HG03066 (cell line): ENCODE measurements at regions not wholly inside any gene's neighbourhood (a gene's known extent, or its start where the extent isn't known, plus 50 kb on each side); places are given as distances from the start of the nearest gene placed in this dataset.
A peak's percentile ranks its signal among the peaks of the same experiment; 100 is the strongest.

Source experiments
- ATAC-seq: cut with Tn5 transposase; IDR thresholded peaks from one replicate; pipeline ENCODE4 v1.9.1; 2021; ENCODE audit warnings: low read depth; ENCODE audit not compliant: unreplicated experiment

DNA sequence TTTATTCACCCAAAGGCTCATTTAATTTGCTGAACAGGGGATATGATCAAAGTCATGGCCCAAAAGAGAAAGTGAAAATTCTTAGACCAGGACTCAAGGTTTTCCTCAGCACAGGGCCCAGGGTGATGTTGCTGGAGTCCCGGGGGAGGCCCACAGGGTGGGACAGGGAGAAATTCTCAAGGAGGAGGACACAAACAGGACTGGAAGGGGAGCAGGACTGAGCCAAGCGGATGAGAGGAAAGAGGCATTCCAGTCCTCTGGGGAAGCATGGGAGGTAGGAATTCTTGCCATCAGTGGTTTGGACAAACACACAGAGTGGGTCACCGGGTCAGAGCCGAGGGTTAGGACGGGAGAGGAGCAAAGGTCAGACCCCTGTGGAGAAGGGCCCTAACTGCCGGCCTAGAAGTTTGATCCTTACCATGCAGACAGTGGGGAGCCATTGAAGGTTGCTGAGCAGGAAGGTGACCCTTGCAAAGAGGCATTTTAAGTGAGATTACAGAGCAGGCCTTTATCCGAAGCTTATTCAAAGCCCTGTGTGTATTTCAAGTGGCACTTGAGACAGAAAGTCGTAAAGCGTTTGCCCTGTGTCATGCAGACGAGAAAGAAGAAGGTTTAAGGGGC lies 68.4 kb upstream of the PTGR2 start:
- no peak for ATAC-seq

DNA sequence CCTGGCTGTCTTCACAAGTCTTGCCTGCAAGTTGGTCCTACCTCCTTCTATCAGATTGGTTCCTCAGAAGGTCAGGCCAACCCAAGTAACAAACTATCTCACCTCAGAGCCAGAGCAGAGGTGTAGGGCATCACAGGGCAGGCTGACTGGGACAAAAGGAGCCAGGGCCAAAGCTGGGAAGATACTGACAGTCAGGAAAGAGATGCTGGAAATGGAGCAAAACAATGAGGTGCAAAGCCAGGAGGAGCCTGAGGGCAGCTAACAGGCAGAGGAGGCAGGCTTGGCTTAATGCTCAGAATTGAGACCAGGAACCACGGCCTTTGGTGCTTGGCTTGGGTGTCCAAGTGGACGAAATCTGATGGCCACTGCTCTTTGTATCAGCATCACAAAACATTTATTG lies 68.4 kb upstream of the PNMA1 start:
- ATAC-seq, result no peak

GRCh38 chr14:73780896-73781295 lies 66.7 kb upstream of the PNMA1 start:
- no peak for ATAC-seq

- ATAC-seq, result no peak
Measured at GRCh38 chr14:73780391-73780790, 66.2 kb upstream of the PNMA1 start.

DNA sequence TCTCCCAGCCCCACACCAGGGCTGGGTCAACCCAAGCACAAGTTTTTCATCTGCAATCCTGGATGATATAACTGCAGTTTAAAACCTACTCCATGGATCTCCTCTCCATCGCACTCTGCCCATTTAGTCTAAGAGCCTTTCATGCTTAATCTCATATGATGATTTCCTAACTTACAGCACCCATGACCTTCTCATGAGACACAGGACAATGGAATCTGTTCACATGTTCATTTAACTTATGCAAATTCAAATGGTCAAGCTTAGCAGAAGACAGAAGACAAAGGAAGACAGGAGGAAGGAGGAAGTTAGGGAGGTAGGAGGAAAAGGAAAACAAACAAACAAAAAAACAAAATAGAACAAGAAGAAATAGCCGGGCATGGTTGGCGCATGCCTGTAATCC lies 64.6 kb upstream of the PNMA1 start:
- no peak for ATAC-seq

GRCh38 chr14:73777420-73777819 lies 63.2 kb upstream of the PNMA1 start:
- no peak for ATAC-seq

- ATAC-seq, result no peak
Measured at GRCh38 chr14:73776194-73776537, 62.0 kb upstream of the PNMA1 start.

DNA sequence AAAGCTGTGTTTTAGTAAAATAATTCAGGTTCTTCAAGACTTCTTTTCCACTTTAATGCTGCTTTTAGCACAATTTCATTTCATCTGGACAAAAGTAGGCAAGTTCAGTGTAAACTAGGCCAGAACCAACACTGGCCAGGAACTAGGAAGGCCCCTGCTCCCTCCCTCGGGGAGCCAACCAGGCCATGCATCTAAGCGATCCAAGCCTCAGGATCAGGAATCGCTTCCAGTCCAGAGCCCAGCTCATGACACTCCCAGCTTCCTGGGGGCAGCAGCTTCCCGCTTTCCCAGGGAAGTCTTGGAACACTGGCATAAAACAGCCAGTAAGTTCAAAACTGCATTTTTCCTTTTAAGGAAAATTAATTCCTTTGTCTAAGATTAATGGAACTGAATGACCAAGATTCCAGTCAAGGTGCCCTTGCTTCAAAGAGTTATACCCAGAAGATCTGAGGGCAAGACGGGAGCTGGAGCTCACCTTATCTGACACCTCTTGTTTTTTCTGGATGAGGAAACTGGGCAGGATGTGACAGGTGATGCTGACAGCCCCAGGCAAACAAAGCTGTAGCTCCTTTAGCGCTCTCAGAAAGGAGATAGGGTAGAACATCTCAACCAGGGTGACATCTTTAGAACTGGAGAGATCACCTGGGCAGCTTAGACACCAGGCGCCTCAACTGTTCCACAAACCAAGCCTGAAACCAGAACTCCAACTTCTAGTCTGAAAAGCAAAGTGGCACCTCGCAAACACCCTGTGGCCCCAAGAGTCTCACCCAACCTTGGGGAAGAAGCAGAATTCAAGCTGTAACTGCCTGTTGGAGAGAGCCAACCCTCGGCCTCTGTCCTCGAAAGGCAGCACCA lies 61.4 kb upstream of the PNMA1 start:
- no peak for ATAC-seq

GRCh38 chr14:73774671-73775070 lies 60.5 kb upstream of the PNMA1 start:
- ATAC-seq, result no peak

- no peak for ATAC-seq
Measured at GRCh38 chr14:73774241-73774570, 60.0 kb upstream of the PNMA1 start.

DNA sequence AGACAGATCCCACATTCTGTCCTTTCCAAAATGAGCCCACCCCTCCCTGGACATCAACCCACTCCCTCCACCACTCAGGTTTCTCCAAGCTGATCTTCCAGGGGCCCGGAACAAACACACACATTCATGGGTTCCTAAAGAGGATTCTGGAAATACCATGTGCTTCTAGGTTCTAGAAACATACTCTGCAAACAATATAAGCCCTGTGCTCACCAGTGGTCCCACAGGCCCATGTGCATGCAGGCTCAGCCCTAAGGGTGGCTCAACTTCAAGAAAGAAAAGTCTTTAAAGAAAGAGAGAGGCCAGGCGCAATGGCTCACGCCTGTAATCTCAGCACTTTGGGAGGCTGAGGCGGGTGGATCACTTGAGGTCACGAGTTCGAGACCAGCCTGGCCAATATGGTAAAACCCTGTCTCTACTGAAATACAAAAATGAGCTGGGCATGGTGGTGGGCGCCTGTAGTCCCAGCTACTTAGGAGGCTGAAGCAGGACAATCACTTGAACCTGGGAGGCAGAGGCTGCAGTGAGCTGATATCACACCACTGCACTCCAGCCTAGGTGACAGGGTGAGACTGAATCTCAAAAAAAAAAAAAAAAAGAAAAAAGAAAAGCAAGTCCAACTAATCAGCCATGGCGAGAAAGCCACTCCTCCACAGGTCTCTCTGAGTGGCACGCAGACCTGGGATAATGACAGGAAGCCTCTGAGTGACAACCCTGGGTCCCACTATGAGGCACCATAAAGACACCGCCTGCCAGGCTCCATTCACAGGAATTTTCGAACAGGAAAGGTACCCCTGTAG lies 59.5 kb upstream of the PNMA1 start:
- no peak for ATAC-seq

DNA sequence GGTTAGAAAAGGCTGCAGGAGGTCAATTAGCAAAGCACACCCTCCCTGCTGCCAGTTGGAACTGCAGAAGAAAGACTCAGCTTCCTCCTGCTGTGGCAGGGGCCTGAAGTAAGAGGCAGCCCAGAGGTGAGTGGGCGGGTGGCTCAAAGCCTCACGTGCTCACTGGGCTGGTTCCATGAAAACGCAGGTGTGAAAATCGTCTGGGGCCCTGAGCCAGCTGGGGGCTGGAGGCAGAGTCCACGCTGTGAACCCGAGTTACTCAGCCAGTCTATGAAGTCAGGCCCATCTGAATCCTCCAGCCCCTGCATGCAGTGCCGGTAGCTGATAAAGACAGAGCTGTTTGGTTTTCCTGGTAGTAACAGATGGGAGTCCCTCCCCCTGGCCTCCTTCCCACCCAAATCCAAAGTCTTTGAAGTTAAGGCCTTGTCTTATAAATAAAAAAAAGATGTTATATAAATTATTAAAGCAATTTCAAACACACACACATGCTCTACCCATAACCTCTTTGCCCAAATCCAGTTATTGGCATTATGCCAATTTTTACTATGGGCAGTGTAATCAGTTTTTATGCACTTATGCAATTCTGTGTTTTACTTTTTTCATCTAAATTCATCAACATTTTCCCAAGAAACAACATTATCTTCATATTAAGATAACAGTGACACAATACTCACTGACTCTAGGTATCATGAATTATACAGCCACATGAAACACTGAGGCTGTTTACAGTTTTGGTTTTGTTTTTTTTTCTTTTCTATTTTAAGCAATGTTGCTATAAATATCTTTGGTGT lies 57.9 kb upstream of the PNMA1 start:
- ATAC-seq, result no peak

GRCh38 chr14:73770977-73771847 lies 57.0 kb upstream of the PNMA1 start:
- peak; percentile 6 for ATAC-seq

DNA sequence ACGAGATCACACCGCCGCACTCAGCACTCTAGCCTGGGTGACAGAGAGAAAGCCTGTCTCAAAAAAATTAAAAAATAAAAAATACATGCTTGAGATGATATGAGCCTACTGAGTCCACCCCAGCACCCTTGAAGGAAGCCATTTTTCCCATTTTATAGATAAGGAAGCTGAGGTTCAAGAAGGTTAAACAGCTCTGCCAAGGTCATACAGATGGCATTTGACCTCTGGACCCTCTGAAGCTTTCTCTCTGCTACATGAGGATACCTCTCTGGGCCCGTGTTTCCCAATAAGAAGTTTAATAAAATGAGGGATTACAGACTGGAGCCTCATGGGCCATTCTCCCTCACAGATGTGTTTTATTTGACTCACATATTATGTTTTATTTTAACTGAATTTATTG lies 53.9 kb upstream of the PNMA1 start:
- no peak for ATAC-seq

GRCh38 chr14:73764406-73765280 lies 50.5 kb upstream of the PNMA1 start:
- no peak for ATAC-seq
